A673 (cell line): ENCODE measurements at regions not wholly inside any gene's neighbourhood (a gene's known extent, or its start where the extent isn't known, plus 50 kb on each side); places are given as distances from the start of the nearest gene placed in this dataset.

Experiments
- EZH2 ChIP-seq: fragments of 200-600 bp; sonication (generic); IDR thresholded peaks from 2 replicates; pipeline ENCODE4 v1.6.1; 2017; ENCODE audit warnings: borderline replicate concordance, low read depth, mild to moderate bottlenecking, mixed read lengths, antibody characterized with exemption, low read length; ENCODE audit not compliant: poor library complexity, severe bottlenecking
- TF ChIP-seq, protein P1 (sequence below): fragments of 300-800, 200-600 bp; sonication (generic); conservative IDR thresholded peaks from 2 replicates; pipeline ENCODE4 v1.5.1; 2017; ENCODE audit warnings: low read depth, mild to moderate bottlenecking, antibody characterized with exemption, low read length, moderate library complexity, mixed read lengths

DNA sequence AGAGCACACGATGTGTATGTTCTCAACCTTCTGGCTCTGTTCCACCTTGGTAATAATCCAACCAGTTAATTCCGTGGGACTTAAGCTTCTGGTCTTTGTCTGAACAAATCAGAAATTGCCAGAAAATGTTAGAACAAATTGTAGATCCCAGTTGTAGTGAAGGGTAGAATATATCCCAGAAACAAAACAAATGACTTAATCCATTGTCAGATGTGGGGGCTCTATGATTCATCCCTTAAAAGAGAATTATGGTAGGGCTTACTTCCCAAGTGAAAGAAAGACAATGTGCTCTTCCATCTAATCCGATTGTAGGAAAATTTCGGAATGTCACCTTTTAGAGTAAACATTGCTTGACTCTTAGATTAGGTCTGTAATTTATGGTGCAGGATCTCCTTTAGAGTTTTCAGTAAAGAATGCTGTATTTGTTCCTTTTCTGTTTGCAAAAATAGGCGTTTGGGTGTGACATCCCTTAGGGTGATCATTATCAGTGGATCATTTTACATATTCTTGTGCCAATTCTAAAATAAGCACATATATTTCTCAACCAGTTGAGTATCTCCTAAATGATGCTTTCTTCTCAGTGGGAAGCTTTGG, 234.5 kb upstream of the ZNF217 start:
- TF ChIP-seq, protein P1, sequence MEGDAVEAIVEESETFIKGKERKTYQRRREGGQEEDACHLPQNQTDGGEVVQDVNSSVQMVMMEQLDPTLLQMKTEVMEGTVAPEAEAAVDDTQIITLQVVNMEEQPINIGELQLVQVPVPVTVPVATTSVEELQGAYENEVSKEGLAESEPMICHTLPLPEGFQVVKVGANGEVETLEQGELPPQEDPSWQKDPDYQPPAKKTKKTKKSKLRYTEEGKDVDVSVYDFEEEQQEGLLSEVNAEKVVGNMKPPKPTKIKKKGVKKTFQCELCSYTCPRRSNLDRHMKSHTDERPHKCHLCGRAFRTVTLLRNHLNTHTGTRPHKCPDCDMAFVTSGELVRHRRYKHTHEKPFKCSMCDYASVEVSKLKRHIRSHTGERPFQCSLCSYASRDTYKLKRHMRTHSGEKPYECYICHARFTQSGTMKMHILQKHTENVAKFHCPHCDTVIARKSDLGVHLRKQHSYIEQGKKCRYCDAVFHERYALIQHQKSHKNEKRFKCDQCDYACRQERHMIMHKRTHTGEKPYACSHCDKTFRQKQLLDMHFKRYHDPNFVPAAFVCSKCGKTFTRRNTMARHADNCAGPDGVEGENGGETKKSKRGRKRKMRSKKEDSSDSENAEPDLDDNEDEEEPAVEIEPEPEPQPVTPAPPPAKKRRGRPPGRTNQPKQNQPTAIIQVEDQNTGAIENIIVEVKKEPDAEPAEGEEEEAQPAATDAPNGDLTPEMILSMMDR: no peak
- TF ChIP-seq EZH2: no peak
